ENCODE measurements at regions not wholly inside any gene's neighbourhood (a gene's known extent, or its start where the extent isn't known, plus 50 kb on each side); places are given as distances from the start of the nearest gene placed in this dataset.
"Not testable (repeated sequence)": the region's sequence is repeated elsewhere in the genome, so short reads cannot be mapped to it uniquely, and the experiment has no call there.

DNA sequence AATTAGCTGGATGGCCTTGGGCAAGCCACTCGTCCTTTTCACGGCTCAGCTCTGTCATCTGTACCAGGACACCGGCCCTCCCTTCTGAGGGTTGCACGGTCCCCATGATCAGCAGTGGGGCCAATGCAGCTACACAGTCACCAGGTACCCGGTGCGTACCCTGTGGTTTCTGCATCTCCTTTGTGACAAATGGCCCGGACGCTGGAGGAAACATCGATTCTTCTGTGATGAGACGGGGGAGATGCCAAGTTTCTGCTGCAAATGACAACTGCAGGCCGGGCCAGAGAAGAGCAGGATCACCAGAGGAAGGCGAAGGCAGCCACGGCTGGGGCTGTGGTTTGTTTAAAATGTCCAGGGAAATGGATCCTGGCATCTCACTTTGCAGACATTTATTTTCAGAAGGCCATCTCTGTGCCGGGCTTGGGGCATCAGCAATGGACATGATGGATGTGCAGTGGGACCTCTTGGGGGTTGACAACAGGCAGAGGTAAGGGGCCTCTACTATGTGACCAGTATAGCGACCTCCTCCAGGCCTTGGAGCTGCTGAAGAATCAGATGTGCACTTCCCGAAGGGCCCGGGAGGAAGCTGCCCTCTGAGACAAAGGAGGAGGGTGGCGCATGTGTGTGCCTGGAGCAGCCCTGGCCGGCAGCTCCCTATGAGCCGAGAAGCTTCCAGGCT is 221.9 kb upstream of the C1orf174 start:
- DNase-seq, result no peak

- DNase-seq, result no peak
These were observed 222.6 kb upstream of the C1orf174 start for GRCh38 chr1:4122513-4123160.

- no peak for DNase-seq
These were observed 224.6 kb upstream of the C1orf174 start for GRCh38 chr1:4124631-4125145.

- DNase-seq, result no peak
These were observed 226.2 kb upstream of the C1orf174 start for GRCh38 chr1:4126251-4126650.

DNA sequence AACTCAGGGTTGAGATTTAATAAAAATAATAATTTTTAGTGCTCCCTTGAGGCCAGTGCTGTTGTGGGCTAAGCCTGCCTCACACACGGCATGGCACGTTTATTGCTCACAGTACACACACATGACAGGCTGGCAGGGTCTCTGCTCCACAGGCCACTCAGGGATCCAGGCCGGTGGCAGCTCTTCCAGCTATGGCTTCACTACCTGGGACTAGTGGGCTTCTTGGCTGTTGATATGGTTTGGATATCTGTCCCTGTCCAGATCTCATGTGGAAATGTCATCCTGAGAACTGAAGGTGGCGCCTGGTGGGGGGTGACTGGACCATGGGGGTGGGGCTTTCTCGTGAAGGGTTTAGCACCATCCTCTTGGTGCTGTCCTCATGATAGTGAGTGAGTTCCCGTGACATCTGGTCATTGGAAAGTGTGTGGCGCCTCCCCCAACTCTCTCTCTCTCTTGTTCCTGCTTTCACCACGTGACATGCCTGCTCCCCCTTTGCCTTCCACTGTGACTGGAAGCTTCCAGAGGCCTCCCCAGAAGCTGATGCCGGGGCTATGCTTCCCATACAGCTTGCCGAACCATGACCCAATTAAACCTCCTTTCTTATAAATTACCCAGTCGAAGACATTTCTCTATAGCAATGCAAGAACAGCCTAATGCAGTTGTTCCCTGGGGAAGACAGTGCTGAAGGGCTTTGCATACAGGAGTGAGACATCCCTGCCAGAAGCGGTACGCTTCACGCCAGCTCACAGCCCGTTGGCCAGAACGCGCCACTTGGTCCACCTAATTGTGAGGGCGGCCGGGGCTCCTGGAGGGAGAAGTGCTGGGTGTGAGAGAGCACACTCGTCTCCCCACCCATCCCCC is 226.9 kb upstream of the C1orf174 start:
- DNase-seq, result peak; percentile 40

DNA sequence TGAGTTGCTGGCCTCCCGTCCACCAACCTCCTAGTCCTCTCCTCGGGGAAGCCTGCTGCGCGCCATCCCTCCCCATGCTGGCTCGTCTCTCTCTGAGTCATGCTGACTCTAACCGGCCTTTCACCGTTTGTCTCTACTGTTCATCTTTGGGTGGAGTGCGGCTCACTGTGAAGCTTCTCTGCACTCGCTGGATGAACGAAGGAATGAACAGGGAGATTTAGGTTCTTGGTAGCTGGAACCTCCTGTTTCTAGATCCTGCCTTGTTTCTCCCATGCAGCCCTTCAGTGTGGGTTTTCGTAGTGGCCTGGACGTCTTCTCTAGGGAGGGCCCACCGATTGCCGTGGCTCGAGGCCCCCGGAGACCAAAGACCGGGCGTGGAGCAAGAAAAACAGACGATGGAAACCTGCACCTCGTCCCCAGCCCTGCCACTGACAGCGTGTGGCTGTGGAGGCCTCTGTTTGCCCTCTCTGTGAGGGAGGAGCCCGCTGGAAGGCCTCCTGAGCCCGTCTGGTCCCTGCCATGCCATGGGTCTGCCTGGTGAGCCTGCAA is 227.6 kb upstream of the C1orf174 start:
- DNase-seq, result no peak

DNA sequence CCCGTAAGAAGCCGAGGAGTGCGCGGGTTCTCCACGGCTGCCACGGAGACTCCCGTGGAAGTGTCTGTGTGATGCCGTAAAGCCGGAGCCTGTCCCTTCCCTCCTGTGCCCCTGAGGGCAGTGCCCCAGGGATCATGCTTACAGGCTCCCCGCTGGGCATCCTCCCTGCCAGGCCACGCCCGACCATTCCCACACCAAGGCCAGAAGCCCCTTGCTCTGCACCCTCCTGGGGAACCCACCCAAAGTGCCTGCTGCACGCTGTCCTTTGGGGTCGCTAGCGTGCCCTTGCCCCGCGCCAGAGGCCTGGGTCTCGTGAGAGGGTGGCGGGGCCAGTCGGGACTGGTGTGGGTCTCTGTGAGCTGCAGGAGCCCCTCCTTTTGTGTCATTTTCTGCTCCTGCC is 228.5 kb upstream of the C1orf174 start:
- DNase-seq, result no peak

- DNase-seq, result no peak
These were observed 229.6 kb upstream of the C1orf174 start for GRCh38 chr1:4129693-4130092.

GRCh38 chr1:4130096-4130495 is 230.0 kb upstream of the C1orf174 start:
- no peak for DNase-seq

- no peak for DNase-seq
These were observed 231.7 kb upstream of the C1orf174 start for GRCh38 chr1:4131734-4132133.

- DNase-seq, result no peak
These were observed 232.6 kb upstream of the C1orf174 start for GRCh38 chr1:4132352-4133296.

DNA sequence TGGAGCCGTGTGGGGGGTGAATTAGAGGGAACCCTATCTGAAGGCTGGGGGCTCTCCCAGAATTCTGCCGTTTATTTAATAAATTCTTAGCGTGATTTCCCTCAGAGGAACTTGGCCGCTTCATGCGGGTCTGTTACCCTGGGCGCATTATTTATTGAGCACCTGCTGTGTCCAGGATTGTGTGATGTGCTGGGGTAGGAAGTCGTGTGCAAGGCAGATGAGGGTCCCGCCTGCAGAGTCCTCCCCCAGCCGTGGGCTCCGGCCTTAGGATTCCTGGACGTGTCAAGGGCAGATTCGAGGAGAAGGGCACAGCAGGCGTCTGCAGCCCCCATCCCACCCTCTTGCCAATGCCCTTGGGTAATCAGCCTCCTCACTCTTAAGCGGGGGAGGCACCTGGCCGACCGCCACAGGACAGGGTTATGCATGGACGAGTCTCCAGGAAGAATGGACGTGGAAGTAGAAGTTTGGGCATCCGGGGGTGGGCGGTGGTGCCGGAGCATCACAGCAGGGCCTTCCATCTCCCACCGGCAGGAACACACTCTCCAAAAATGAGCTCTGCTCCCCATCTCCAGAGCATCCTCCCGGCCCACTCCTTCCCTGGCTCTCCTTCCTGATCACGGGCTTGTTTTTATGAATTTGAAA is 233.3 kb upstream of the C1orf174 start:
- no peak for DNase-seq

DNA sequence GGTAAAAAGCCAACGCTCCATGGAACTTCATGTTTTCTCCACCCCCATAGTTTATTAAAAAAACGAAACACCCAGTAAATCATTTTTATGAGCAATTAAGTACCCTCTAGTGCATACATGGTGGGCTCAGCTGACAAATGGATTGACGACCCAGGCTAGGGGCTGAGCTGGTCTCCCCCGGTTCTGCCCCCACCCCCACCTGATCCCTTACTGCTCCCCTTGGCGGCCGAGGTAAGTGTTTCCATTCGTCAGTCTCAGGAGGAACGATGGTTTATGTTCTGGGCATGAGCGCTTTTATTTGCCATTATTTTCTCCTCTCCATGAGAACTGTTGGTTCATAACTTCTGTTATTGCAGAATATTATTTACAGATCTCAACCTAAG is 233.9 kb upstream of the C1orf174 start:
- no peak for DNase-seq

DNA sequence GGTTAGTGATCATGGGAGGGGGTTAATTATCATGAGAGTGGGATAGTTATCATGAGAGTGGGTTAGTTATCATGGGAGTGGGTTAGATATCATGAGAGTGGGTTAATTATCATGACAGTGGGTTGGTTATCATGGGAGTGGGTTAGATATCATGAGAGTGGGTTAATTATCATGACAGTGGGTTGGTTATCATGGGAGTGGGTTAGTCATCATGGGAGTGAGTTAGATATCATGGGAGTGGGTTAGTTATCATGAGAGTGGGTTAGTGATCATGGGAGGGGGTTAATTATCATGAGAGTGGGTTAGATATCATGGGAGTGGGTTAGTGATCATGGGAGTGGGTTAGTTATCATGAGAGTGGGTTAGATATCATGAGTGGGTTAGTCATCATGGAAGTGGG is 235.8 kb upstream of the C1orf174 start:
- not testable (repeated sequence) for DNase-seq

GRCh38 chr1:4137621-4138415 is 237.7 kb upstream of the C1orf174 start:
- DNase-seq, result no peak

DNA sequence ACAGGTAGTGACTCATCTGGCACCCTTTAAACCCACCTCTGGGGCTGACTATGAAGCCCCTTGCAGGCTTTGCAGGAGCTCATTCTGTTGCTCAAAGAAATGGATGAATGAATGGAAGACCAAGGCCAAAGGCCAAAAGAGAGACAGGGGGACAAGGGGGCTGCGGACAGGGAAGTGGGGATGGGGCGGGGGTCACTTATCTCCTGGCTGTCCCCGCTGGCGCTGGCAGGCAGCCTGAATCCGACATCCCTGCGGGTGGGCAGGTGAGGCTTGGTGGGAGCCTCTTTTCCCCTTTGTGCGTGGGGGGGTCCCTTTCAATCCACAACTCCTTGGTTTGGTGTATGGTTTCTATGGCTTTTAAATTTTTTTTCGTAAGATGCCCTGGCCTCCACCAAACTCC is 239.6 kb upstream of the C1orf174 start:
- no peak for DNase-seq

GRCh38 chr1:4140241-4140640 is 240.2 kb upstream of the C1orf174 start:
- DNase-seq, result no peak

DNA sequence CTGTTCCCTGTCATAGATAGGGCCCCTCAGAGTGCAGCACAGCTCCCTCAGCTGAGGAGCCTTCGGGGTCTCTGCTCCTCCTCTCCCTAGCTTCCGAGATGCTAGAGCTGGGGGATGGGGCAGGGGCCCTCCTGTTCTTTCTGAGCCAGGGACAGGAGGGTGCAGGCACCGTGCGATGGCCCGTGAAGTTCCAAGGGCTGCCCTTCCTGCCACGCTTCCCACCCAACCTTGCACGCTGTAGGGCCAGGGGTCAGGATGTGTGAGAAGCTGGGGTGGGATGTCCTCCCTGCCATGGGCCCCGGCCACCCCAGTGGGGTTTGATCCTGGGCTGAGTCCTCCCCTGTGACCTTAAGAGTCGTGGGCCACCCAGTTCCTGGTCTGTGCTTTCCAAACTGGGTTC is 240.7 kb upstream of the C1orf174 start:
- DNase-seq, result no peak

- no peak for DNase-seq
These were observed 244.4 kb upstream of the C1orf174 start for GRCh38 chr1:4144349-4144971.

DNA sequence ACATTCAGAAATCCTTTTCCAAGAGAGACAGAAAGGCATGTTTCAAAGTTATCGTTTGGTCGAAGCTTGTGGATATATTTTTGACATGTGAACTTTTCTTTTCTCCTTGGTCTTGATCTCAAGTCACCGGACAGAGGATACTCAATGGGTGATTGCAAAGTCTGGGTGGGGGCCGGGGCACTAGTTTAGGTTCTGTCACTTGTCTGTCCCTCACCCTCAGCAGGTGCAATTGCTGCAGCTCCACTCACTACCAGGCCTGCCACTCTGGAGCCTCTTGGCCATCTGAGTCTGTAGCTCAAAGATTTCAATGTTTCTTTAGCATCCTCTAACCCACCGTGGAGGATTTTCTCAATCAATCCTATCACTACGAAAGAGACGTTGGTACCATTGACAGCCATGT is 246.0 kb upstream of the C1orf174 start:
- no peak for DNase-seq

All from eye (tissue), 1 donor.